GM19452 (cell line): ENCODE measurements at regions not wholly inside any gene's neighbourhood (a gene's known extent, or its start where the extent isn't known, plus 50 kb on each side); places are given as distances from the start of the nearest gene placed in this dataset.

Experiments used
- ATAC-seq: cut with Tn5 transposase; IDR thresholded peaks from one replicate; pipeline ENCODE4 v1.9.1; 2021; ENCODE audit not compliant: unreplicated experiment

GRCh38 chr1:219362702-219363101 is 189.0 kb downstream of the LYPLAL1 start:
- no peak for ATAC-seq

GRCh38 chr1:219359126-219359525 is 185.4 kb downstream of the LYPLAL1 start:
- ATAC-seq = no peak

- no peak for ATAC-seq
These were observed 184.4 kb downstream of the LYPLAL1 start for GRCh38 chr1:219358080-219358479.

GRCh38 chr1:219354962-219355361 is 181.3 kb downstream of the LYPLAL1 start:
- ATAC-seq = no peak

DNA sequence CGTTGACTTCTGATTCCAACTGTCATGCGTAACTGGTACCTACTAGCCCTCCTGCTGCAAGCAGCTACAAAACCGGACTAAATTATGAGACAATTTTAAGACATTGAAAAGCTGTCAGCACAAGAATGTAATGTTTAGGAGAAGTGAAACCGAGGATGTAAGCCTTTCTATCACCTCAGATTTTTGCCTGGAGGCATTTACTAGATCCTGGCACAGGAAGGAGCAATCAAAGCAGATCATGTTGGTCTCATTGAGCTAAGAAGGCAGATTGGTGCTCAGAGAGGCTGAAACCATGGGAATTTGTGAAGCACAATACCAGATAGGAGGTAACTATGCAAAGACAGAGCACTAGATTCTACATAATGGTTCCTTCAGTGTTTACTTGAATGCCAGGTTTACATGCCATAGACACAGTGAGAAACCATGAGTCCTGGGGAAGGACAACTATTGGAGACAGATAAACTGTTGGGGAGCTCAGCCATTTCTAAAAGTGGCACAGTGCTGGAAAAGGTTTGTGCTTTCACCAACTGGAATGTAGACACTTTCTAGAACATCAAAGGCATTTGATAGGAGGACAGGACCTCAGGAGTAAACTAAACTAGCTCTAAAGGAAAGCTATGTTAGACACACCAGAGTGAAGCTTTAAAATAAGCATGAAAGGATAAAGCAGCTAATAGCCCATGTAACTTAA is 179.4 kb downstream of the LYPLAL1 start:
- no peak for ATAC-seq

- ATAC-seq = no peak
These were observed 176.7 kb downstream of the LYPLAL1 start for GRCh38 chr1:219350172-219350931.

DNA sequence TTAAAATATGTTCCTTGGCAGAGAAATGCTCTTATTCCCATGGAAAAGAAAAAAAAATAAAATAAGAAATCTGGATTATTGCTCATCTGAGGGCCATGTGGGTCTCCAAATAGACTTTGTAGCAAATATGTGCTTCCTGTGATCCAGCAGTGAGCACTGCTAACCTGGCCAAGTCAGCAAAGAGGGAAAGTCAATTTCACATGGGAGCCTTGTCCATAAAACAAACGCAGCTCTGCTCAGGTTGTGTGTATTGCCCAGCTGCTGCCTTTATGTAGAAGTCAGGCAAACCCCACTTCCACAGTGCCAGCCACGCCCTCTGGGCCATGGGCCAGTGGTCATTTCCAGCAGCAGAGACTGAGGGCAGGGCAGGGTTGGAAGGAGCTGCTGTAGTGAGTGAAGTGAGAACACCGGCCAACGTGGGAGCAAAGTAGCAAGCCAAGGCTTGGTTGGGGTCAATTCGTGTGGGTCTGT is 174.3 kb downstream of the LYPLAL1 start:
- ATAC-seq = no peak

- ATAC-seq = no peak
These were observed 173.7 kb downstream of the LYPLAL1 start for GRCh38 chr1:219347376-219347775.

DNA sequence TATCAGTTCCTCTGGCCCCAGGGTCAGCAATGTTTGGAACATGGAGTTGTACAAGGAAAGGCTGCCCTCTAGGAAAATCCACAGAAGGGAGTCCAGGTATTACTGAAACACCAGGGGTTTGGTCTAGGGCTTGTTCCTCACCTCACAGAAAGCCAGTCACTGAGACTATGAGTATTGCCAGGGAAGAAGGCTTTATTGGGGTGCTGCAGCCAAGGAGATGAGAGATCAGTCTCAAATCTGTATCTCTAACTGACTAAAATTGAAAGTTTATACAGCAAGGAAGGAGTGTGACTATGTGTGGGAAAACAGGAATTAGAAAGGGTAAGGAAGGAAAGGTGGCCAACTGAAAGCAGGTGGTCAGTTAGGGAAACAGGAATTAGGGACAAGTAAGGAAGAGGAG is 172.3 kb downstream of the LYPLAL1 start:
- no peak for ATAC-seq

DNA sequence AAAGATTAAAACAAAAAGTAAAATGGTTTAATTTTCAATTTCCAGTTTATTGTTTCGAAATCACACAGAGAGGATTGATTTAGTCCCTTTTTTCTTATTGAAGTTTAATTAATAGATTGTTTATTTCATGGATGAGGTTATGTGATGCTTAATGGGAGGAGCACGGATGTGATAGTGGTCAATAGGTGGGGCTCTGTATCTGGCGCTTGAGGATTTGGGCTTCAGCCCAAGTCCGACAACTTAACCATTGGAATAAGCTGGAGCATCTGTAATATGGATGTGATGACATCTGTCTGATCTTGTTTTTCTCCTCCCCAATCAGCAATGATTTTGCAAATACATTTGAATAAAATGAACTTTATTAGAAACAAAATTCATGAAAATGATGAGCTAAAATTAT is 169.2 kb downstream of the LYPLAL1 start:
- ATAC-seq = no peak

DNA sequence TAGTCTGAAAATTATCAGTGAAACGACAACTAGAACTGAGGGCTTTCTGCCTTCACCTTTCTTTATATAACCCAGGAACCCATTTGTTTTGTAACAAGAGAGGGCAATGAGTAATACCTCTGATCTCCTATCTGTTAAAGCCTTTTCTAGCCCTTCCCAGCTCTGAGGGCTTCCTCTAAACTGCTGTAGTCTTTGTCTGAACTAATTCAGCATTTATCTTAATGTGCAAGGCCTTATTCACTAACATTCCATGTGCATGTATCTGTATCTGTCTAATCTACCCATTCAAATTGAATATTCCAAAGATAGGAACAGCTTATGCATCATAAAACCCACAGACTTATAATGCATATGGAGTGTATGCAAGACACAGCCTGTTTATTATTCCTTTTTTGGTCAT is 167.1 kb downstream of the LYPLAL1 start:
- ATAC-seq = no peak

DNA sequence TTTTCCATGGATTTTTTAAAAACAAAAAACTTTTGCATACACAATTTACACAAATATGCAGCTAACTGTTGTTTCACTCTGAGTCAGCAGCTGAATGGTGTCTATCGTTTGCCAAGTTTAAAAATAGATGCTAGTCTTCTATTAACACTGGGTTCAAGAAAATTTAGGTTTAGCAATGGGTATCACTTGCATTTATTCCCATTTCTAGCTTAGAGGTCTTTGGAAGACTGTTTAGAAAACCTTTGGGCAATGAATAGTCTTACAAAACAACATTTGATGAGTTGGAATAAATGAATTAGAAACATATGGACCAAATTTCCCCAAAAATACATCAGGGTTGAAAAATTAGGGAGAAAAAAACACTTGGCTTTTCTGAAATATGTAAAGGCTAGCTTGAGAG is 165.8 kb downstream of the LYPLAL1 start:
- no peak for ATAC-seq

DNA sequence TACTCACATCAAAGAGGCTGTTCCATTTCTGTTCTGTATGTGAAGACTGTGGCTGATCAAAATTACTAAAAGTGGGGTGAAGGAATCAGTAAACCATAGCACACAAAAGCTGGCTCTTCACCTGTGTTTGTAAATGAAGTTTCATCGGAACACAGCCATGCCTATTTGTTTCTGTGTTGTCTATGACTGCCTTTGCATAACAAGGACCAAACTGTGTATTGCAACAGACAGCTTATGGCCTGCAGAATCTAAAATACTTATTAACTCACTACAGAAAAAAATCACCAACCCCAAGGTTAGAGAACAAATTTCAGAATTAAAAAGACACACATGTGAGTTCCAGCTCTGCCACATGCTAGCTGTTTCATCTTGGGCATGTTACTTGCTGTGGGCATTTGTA is 163.9 kb downstream of the LYPLAL1 start:
- ATAC-seq = no peak

DNA sequence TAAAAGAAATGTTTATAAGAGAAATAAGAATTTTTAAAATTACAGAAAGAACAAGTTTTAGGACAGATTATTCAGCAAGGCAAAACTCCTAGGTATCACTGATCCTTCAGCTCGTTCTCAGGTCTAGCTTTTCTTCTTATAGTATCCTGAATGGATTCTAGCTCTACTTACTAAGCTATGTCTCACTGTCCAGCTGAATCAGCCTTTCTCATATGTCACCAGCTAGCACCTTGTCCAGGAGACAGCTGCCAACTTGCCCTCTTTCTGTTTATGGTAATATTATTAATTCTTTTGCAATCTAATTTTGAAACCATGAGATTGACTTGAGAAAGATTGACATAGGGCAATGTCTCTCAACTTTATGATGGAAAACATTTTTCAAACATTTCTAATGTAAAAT is 159.9 kb downstream of the LYPLAL1 start:
- ATAC-seq = no peak

GRCh38 chr1:219331424-219331823 is 157.7 kb downstream of the LYPLAL1 start:
- no peak for ATAC-seq

GRCh38 chr1:219330669-219331068 is 157.0 kb downstream of the LYPLAL1 start:
- ATAC-seq = no peak

GRCh38 chr1:219330001-219330400 is 156.3 kb downstream of the LYPLAL1 start:
- ATAC-seq = no peak

DNA sequence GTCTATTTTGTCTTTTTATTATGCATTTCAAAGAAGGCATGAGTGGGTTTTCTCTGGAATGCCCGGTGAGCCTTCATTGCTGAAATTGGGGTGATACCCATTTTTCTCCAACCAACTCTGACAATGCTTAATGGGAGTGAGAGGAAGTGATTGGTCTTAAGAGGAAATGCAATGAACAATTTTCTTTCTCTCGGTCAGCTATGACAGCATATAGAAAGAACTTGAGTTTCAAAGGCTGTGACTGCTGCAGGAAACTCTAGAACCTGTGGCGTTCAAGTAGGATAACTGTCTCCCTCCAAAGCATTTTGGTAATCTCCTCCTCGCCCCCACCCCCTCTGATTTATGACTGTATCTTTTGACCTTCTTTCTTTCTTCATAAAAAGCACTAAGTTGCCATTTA is 155.9 kb downstream of the LYPLAL1 start:
- no peak for ATAC-seq

DNA sequence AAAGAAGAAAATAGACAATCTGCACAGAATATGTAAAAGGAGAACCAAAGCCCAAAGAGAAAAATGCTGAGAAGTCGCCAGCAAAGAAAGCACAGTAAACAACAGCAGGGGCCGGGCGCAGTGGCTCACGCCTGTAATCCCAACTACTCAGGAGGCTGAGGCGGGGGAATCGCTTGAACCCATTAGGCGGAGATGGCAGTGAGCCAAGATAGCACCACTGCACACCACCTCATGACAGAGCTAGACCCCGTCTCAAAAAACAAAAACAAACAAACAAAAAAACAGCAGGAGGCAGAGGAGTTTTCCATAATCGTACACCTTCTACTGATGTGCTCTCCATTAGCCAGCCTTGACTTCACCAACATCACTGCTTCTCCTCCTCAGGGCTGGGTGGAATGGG is 153.2 kb downstream of the LYPLAL1 start:
- no peak for ATAC-seq

DNA sequence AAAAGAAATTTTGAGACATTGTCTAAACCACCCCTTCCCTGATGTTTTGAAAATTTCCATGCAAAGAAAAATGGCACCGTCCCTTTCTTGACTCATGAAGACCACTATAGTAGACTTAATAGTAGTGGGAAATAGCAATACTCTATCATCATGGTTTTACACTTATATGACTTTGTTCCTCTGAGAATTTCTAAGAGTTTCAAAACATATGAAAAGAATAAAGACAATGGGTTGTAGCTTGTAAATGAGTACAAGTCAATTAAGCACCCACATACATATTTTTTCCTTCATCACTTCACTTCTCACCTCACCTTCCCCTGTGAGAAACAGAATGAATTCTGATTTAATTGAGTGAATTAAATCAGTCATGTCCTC is 151.7 kb downstream of the LYPLAL1 start:
- no peak for ATAC-seq

DNA sequence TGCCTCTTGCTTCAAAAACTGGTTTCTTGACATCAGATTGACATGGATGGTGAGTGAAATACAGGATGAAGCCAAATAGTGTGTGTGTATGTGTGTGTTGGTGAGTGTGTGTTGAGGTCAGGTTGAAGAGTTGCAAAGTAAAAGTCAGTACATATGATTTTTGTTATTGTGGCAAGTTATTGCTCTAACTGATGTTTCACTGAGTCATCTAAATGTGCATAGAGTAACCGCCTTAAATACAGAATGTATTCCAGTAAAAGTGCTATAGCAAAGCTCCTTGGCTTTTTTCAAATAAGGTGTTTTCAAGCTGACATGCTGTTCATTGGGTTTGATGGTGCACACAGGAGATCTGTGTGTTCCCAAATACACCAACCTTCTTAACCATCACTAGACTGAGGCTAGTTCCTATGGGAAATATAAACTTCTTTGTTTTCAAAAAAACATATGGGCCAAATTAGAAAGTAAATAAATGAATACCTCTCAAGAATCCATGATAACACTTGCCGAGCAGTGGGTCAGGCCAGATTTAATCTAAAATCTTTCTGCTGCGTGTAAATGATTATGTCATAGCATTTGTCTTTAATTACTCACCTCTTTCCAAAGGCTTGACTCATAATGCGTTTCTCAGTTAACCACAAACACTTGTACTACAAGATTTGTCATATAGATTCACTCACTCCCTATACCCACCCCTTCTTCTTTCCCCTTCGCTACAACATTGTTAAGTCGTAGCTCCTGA is 151.1 kb downstream of the LYPLAL1 start:
- ATAC-seq = peak; percentile 82

- no peak for ATAC-seq
These were observed 150.5 kb downstream of the LYPLAL1 start for GRCh38 chr1:219324171-219324570.
